ENCODE measurements at regions not wholly inside any gene's neighbourhood (a gene's known extent, or its start where the extent isn't known, plus 50 kb on each side); places are given as distances from the start of the nearest gene placed in this dataset.

- DNase-seq (ENCODE audit: low read depth), result no peak
- no peak for TF ChIP-seq CTCF (IDR thresholded peaks at IDR 0.05; ENCODE audit: insufficient read depth, low read depth, low read length)
- H3K4me3 ChIP-seq (ENCODE audit: low read depth, low read length), result no peak overlapping the region
Observed at GRCh38 chr12:105468464-105468863, 138.0 kb downstream of the C12orf75 start.

- no peak for TF ChIP-seq CTCF (IDR thresholded peaks at IDR 0.05; ENCODE audit: insufficient read depth, low read depth, low read length)
- no peak for DNase-seq (ENCODE audit: low read depth)
Observed at GRCh38 chr12:105469211-105469610, 138.7 kb downstream of the C12orf75 start.

GRCh38 chr12:105469701-105470100 lies 139.2 kb downstream of the C12orf75 start:
- no peak for TF ChIP-seq CTCF (IDR thresholded peaks at IDR 0.05; ENCODE audit: insufficient read depth, low read depth, low read length)
- no peak overlapping the region for H3K4me3 ChIP-seq (ENCODE audit: low read depth, low read length)
- no peak for DNase-seq (ENCODE audit: low read depth)

More at GRCh38 chr12:105469211-105469610, 138.7 kb downstream of the C12orf75 start:
- H3K4me3 ChIP-seq (ENCODE audit: low read depth, low read length), result no peak overlapping the region

GRCh38 chr12:105470102-105470501 lies 139.6 kb downstream of the C12orf75 start:
- TF ChIP-seq CTCF (IDR thresholded peaks at IDR 0.05; ENCODE audit: insufficient read depth, low read depth, low read length), result no peak
- no peak for DNase-seq (ENCODE audit: low read depth)

GRCh38 chr12:105470601-105471000 lies 140.1 kb downstream of the C12orf75 start:
- TF ChIP-seq CTCF (IDR thresholded peaks at IDR 0.05; ENCODE audit: insufficient read depth, low read depth, low read length), result no peak
- no peak overlapping the region for H3K4me3 ChIP-seq (ENCODE audit: low read depth, low read length)
- DNase-seq (ENCODE audit: low read depth), result no peak

More at GRCh38 chr12:105470102-105470501, 139.6 kb downstream of the C12orf75 start:
- H3K4me3 ChIP-seq (ENCODE audit: low read depth, low read length), result no peak overlapping the region

- no peak for DNase-seq (ENCODE audit: low read depth)
- no peak overlapping the region for H3K4me3 ChIP-seq (ENCODE audit: low read depth, low read length)
- no peak for TF ChIP-seq CTCF (IDR thresholded peaks at IDR 0.05; ENCODE audit: insufficient read depth, low read depth, low read length)
Observed at GRCh38 chr12:105474672-105475071, 144.2 kb downstream of the C12orf75 start.

GRCh38 chr12:105476616-105477015 lies 146.1 kb downstream of the C12orf75 start:
- no peak for DNase-seq (ENCODE audit: low read depth)
- TF ChIP-seq CTCF (IDR thresholded peaks at IDR 0.05; ENCODE audit: insufficient read depth, low read depth, low read length), result no peak
- H3K4me3 ChIP-seq (ENCODE audit: low read depth, low read length), result no peak overlapping the region

Data from fibroblast of villous mesenchyme (primary cell).